Upper lobe of left lung (tissue), 6 donors: ENCODE measurements at regions not wholly inside any gene's neighbourhood (a gene's known extent, or its start where the extent isn't known, plus 50 kb on each side); places are given as distances from the start of the nearest gene placed in this dataset.

Experiments used
- ATAC-seq, 2 donors: fragments of 200-7000 bp; cut with Tn5 transposase; one replicate each; pipeline ENCODE4 v1.9.1; 2022; ENCODE audit warnings: mild to moderate bottlenecking in 2 of 2, moderate library complexity in 2 of 2; ENCODE audit not compliant: low FRiP score in 2 of 2
- DNase-seq, 2 donors: peaks; one replicate each; pipeline ENCODE4 v3.0.0-alpha.2; 2019 to 2020
- H3K27ac ChIP-seq, 4 donors: fragments of 200-600 bp; sonication (generic); one replicate each; pipeline ENCODE4 v1.5.1; 2016 to 2019
- H3K27me3 ChIP-seq, 4 donors: fragments of 200-600 bp; sonication (generic); one replicate each; pipeline ENCODE4 v1.5.1; 2017 to 2019
- H3K36me3 ChIP-seq, 4 donors: fragments of 200-600 bp; sonication (generic); one replicate each; pipeline ENCODE4 v1.5.1; 2016 to 2019
- H3K4me1 ChIP-seq, 4 donors: fragments of 200-600 bp; sonication (generic); one replicate each; pipeline ENCODE4 v1.5.1; 2018 to 2019
- H3K4me3 ChIP-seq, 4 donors: fragments of 200-600 bp; sonication (generic); one replicate each; pipeline ENCODE4 v1.5.1; 2017 to 2019; ENCODE audit warnings: mild to moderate bottlenecking in 2 of 4, moderate library complexity in 1 of 4
- H3K9me3 ChIP-seq, 4 donors: fragments of 200-600 bp; sonication (generic); one replicate each; pipeline ENCODE4 v1.5.1; 2018 to 2019
- EP300 ChIP-seq, 4 donors: sonication (generic); formaldehyde crosslinking; IDR thresholded peaks; one replicate each; pipeline ENCODE4 v1.5.1; 2017; ENCODE audit warnings: antibody characterized with exemption in 4 of 4, control low read depth in 2 of 4
- POLR2A ChIP-seq, 4 donors: fragments of 450-650 bp; IDR thresholded peaks; one replicate each; pipeline ENCODE4 v1.5.1; 2016 to 2017; ENCODE audit warnings: antibody characterized with exemption in 4 of 4, mild to moderate bottlenecking in 2 of 4
- POLR2AphosphoS5 ChIP-seq, 2 donors: sonication (generic); formaldehyde crosslinking; IDR thresholded peaks; one replicate each; pipeline ENCODE4 v1.5.1; 2017; ENCODE audit warnings: antibody characterized with exemption in 2 of 2
- WGBS, 2 donors: methylation state at CpG; one replicate each; pipeline ENCODE4 v1.1.5; 2017 to 2018; 5-methylcytosine and 5-hydroxymethylcytosine counted together
- TF ChIP-seq, protein P1 (sequence below), 6 experiments: fragments of 450-650 bp in 4 of 6; fragments of 200-600 bp in 2 of 6; sonication (generic) in 2 of 6; IDR thresholded peaks; one replicate each; pipeline ENCODE4 v1.5.1; 2016 to 2019; ENCODE audit warnings: antibody characterized with exemption in 6 of 6
- donor health status: DM: no; HTN: no; CAD: no; lungs with moderate emphysema.
- donor health status: DM: no; HTN: yes; CAD: no; lungs with severe emphysema.

DNA sequence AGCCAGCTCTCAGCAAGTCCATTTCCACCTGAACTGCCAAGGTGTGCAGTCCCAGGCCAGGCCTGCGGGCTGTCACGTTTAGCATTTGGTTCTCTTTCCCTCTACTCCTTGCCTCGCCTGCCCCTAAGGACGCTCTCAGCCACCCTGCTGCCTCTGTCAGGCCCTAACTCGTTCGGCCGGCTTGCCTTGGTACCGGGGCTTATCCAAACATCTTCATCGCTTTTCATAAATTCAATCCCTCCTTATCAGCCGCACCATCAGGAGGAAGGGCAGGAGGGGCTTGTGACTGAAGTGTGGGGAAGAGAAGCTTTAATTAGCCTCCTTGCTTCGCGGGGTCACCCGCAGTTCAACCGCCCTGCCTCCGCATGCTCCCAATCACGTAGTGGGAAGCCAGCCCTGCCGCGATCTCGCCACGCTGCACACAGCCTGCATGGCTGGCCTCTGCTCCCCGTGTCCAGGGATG, 231.1 kb downstream of the SOX9 start:
- H3K4me1 ChIP-seq: peaks cover 0 to 6% (median 0%) of the 10 kb centered on the region in 4 donors
- H3K9me3 ChIP-seq: no peaks in the 10 kb centered on the region
- H3K27ac ChIP-seq: no peak overlapping the region
- ATAC-seq (no peak), DNase-seq (peak in 1 of 2 donors; percentile 70)
- no peaks in the 10 kb centered on the region for H3K36me3 ChIP-seq
- TF ChIP-seq, protein P1, sequence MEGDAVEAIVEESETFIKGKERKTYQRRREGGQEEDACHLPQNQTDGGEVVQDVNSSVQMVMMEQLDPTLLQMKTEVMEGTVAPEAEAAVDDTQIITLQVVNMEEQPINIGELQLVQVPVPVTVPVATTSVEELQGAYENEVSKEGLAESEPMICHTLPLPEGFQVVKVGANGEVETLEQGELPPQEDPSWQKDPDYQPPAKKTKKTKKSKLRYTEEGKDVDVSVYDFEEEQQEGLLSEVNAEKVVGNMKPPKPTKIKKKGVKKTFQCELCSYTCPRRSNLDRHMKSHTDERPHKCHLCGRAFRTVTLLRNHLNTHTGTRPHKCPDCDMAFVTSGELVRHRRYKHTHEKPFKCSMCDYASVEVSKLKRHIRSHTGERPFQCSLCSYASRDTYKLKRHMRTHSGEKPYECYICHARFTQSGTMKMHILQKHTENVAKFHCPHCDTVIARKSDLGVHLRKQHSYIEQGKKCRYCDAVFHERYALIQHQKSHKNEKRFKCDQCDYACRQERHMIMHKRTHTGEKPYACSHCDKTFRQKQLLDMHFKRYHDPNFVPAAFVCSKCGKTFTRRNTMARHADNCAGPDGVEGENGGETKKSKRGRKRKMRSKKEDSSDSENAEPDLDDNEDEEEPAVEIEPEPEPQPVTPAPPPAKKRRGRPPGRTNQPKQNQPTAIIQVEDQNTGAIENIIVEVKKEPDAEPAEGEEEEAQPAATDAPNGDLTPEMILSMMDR (IDR thresholded peaks at IDR 0.05): no peak
- TF ChIP-seq POLR2AphosphoS5 (IDR thresholded peaks at IDR 0.05) (no peak), EP300 (IDR thresholded peaks at IDR 0.05) (no peak)
- H3K4me3 ChIP-seq: no peak overlapping the region
- H3K27me3 ChIP-seq: no peaks in the 10 kb centered on the region
- 21 to 27% methylated on average over 20 to 21 of the region's 21 CpGs for WGBS, 2 donors

DNA sequence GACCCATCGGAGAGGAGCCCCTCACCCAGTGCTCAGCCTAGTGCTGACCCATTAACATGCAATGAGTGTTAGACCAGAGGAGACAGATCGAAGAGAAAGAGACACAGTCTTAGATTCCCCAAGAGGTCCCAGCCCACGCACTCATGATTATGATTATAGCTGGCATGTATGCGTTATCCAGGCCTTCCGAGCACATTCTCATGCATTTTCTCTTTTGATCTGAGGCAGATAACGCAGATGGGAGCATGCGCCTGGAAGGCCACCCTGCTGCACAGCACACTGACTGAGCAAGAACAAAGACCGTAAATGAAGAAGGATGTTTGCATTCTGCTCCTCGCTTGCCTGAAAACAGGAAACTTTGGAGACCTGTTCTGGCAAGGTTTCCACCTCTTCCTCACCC, 232.7 kb downstream of the SOX9 start:
- WGBS, 2 donors: 76 to 81% methylated on average over 8 to 9 of the region's 9 CpGs
- H3K4me3 ChIP-seq: no peak overlapping the region
- DNase-seq (no peak), ATAC-seq (no peak)
- no peak overlapping the region for H3K27ac ChIP-seq
- H3K9me3 ChIP-seq: no peaks in the 10 kb centered on the region
- no peaks in the 10 kb centered on the region for H3K27me3 ChIP-seq
- TF ChIP-seq EP300 (IDR thresholded peaks at IDR 0.05): no peak
- no peak for TF ChIP-seq POLR2AphosphoS5 (IDR thresholded peaks at IDR 0.05)
- H3K4me1 ChIP-seq: peaks cover 0 to 6% (median 0%) of the 10 kb centered on the region in 4 donors
- H3K36me3 ChIP-seq: no peaks in the 10 kb centered on the region

DNA sequence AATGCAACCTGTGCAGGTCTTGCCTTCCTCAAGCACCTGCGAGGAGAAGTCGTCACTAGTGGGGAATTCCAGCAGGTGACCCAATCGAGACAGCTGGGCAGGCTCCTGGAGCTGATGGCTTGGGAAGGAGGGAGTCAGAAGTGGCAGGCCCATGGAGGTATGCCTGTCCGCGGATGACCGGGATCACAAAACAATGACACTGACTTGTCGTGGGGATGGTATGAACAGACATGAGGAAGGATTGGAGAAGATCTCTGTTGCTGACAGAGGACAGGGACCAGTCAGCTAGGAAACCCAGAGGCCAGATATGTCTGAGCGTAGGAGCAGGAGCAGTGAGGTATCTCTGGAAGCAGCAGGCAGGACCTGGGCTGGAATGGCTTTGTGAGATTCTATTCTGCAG, 233.3 kb downstream of the SOX9 start:
- no peak for DNase-seq
- WGBS, 2 donors: 79 to 82% methylated on average over 8 of the region's 8 CpGs
- TF ChIP-seq POLR2AphosphoS5 (IDR thresholded peaks at IDR 0.05): no peak
- no peak for TF ChIP-seq EP300 (IDR thresholded peaks at IDR 0.05)
- TF ChIP-seq, protein P1 (IDR thresholded peaks at IDR 0.05): no peak
- no peak for TF ChIP-seq POLR2A (IDR thresholded peaks at IDR 0.05)
- no peak for ATAC-seq
- Histone ChIP-seq H3K4me3 (no peak overlapping the region), H3K4me1 (peaks cover 0 to 6% (median 0%) of the 10 kb centered on the region in 4 donors), H3K27me3 (no peaks in the 10 kb centered on the region), H3K36me3 (no peaks in the 10 kb centered on the region), H3K27ac (no peak overlapping the region), H3K9me3 (no peaks in the 10 kb centered on the region)

DNA sequence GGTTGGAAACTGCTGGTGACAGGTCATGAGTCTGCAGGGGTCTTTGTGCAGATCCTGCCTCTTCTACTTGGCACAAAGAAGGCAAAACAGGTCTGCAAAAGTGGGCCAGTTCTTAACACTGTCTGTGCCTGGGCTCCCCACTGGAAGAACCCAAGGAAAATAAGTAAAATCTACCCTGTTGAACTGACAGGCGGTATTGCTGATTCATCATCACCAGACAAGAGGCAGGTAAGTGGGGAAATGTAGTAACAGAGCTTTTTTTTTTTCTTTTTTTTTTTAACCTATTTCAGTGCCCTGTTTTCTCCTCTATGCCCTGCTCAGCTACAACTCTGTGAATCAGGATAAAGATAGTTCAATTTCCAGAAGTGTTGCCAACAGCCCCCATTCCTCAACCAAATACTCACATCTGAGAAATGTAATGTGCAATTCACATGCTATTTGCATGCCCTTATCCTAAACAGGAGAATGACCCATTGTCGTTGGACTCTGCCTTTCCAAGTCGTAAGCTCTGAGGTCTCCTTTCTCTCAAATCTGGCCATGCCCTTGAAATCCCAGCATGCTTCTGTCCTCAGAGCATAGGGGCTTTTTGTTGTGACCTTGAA, 237.0 kb downstream of the SOX9 start:
- 84 to 91% methylated on average over 3 of the region's 3 CpGs for WGBS, 2 donors
- TF ChIP-seq, protein P1 (IDR thresholded peaks at IDR 0.05): no peak
- TF ChIP-seq EP300 (IDR thresholded peaks at IDR 0.05): no peak
- no peak for TF ChIP-seq POLR2A (IDR thresholded peaks at IDR 0.05)
- no peak for TF ChIP-seq POLR2AphosphoS5 (IDR thresholded peaks at IDR 0.05)

DNA sequence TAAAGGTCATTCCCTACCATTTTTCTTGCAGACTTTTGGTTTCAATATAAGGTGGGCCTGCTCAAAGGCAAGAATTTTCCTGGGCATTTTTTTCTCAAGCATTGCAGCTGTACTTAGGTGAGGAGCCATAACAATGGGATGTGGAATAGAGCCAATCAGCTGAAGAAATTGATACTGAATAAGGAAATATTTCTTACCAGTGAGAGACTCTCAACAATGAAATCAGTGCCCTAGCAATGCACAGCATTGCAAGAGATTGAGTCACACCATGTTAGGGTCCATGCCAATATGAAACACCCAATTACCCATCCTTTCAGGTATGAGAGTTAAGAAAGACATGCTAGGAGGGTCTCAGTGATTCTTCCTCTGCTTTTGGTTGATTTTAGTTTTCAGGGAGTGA, 237.6 kb downstream of the SOX9 start:
- DNase-seq (no peak), ATAC-seq (no peak)
- H3K4me1 ChIP-seq: no peaks in the 10 kb centered on the region
- no peak overlapping the region for H3K27ac ChIP-seq
- no peaks in the 10 kb centered on the region for H3K9me3 ChIP-seq
- H3K27me3 ChIP-seq: no peaks in the 10 kb centered on the region
- H3K36me3 ChIP-seq: no peaks in the 10 kb centered on the region
- no peak for TF ChIP-seq POLR2AphosphoS5 (IDR thresholded peaks at IDR 0.05)
- no peak for TF ChIP-seq EP300 (IDR thresholded peaks at IDR 0.05)
- H3K4me3 ChIP-seq: no peak overlapping the region

More for the DNA sequence above, 237.0 kb downstream of the SOX9 start:
- no peaks in the 10 kb centered on the region for H3K27me3 ChIP-seq
- no peaks in the 10 kb centered on the region for H3K4me1 ChIP-seq
- H3K4me3 ChIP-seq: no peak overlapping the region
- H3K9me3 ChIP-seq: no peaks in the 10 kb centered on the region
- H3K27ac ChIP-seq: no peak overlapping the region
- H3K36me3 ChIP-seq: no peaks in the 10 kb centered on the region
- no peak for ATAC-seq
- no peak for DNase-seq

DNA sequence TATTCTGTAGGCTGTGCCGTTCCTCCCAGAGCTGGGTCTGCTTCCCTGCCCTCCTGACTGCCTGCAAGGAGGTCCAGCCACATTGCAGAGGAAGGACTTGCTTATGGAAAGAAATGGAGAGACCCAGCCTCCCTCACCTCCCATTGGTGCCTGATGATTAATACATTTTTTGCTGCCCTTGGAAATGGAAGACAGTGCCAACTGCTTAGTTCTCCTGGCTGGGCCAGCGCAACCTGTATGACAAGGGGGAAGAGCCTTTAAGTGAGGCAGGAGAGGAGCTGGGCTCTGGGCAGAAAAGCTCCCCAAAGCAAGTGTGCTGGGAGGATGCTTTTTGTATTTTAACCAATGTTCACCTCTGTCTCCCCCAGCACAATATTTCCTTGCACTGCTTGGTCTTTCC, 238.5 kb downstream of the SOX9 start:
- no peak for ATAC-seq
- 86 to 93% methylated on average over 2 of the region's 2 CpGs for WGBS, 2 donors

More for the DNA sequence above, 238.5 kb downstream of the SOX9 start:
- Histone ChIP-seq H3K9me3 (no peaks in the 10 kb centered on the region), H3K36me3 (no peaks in the 10 kb centered on the region), H3K27me3 (no peaks in the 10 kb centered on the region), H3K27ac (no peak overlapping the region), H3K4me3 (no peak overlapping the region), H3K4me1 (no peaks in the 10 kb centered on the region)
- TF ChIP-seq POLR2A (IDR thresholded peaks at IDR 0.05): no peak
- DNase-seq: no peak
